ENCODE measurements at regions not wholly inside any gene's neighbourhood (a gene's known extent, or its start where the extent isn't known, plus 50 kb on each side); places are given as distances from the start of the nearest gene placed in this dataset.
"Not testable (repeated sequence)": the region's sequence is repeated elsewhere in the genome, so short reads cannot be mapped to it uniquely, and the experiment has no call there.

DNA sequence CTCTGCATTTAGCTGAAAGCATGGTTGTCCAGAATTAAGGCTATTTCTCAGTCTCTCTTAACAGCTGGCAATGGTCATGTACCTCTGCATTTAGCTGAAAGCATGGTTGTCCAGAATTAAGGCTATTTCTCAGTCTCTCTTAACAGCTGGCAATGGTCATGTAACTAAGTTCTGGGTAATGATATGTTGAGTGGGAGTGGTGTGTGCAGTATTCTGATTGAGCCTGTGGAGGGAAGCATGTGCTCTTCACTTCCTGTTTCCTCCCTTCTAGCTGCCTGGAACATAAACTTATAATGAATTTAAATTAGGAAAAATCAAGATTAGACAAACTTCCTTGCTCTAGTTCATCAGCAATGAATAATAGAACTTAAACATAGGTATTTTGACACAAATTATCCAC lies 168.5 kb downstream of the MBL2 start:
- TF ChIP-seq, protein P1, sequence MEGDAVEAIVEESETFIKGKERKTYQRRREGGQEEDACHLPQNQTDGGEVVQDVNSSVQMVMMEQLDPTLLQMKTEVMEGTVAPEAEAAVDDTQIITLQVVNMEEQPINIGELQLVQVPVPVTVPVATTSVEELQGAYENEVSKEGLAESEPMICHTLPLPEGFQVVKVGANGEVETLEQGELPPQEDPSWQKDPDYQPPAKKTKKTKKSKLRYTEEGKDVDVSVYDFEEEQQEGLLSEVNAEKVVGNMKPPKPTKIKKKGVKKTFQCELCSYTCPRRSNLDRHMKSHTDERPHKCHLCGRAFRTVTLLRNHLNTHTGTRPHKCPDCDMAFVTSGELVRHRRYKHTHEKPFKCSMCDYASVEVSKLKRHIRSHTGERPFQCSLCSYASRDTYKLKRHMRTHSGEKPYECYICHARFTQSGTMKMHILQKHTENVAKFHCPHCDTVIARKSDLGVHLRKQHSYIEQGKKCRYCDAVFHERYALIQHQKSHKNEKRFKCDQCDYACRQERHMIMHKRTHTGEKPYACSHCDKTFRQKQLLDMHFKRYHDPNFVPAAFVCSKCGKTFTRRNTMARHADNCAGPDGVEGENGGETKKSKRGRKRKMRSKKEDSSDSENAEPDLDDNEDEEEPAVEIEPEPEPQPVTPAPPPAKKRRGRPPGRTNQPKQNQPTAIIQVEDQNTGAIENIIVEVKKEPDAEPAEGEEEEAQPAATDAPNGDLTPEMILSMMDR (IDR thresholded peaks at IDR 0.05 in 8 of 11, conservative IDR thresholded peaks at IDR 0.05 in 3 of 11): not testable (repeated sequence)
- TF ChIP-seq POLR2AphosphoS5, POLR2A (IDR thresholded peaks at IDR 0.05): not testable (repeated sequence)
